Fibroblast of lung (primary cell): ENCODE measurements at regions not wholly inside any gene's neighbourhood (a gene's known extent, or its start where the extent isn't known, plus 50 kb on each side); places are given as distances from the start of the nearest gene placed in this dataset.

Experiments used
- EZH2 ChIP-seq: IDR thresholded peaks from 2 replicates; pipeline ENCODE4 v1.5.1; 2012; ENCODE audit warnings: low read length, control low read depth, mild to moderate bottlenecking; ENCODE audit errors: missing control alignments
- TF ChIP-seq, protein P1 (sequence below), 2 donors: IDR thresholded peaks in 1 of 2; conservative IDR thresholded peaks in 1 of 2; 1 replicate in 1 of 2; 2 replicates in 1 of 2; pipeline ENCODE4 v1.5.1; 2011 to 2012; ENCODE audit warnings: low read length in 2 of 2, control low read depth in 1 of 2, inconsistent platforms in 1 of 2, low read depth in 1 of 2, mild to moderate bottlenecking in 1 of 2

DNA sequence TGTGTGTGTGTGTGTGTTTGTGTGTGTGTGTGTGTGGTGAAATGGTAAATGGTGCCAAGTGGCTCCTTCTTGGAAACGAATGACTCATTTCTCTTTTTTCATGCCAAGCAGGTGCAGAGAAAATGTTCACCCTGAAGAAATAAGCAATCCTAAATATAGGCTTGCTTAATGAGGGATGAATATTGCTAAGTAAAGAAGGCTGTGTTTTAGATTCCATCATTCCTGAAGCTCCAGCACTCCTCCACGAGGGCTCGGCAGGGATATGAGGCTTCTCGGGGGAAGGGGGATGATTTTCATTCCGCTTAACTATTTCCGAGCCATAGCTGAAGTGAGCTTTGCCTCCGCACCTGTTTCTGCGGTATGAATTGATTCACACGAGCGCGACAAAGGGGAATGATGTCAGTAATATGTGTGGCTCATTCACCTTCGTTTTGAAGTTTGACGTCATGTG, 72.9 kb downstream of the TSN start:
- TF ChIP-seq, protein P1, sequence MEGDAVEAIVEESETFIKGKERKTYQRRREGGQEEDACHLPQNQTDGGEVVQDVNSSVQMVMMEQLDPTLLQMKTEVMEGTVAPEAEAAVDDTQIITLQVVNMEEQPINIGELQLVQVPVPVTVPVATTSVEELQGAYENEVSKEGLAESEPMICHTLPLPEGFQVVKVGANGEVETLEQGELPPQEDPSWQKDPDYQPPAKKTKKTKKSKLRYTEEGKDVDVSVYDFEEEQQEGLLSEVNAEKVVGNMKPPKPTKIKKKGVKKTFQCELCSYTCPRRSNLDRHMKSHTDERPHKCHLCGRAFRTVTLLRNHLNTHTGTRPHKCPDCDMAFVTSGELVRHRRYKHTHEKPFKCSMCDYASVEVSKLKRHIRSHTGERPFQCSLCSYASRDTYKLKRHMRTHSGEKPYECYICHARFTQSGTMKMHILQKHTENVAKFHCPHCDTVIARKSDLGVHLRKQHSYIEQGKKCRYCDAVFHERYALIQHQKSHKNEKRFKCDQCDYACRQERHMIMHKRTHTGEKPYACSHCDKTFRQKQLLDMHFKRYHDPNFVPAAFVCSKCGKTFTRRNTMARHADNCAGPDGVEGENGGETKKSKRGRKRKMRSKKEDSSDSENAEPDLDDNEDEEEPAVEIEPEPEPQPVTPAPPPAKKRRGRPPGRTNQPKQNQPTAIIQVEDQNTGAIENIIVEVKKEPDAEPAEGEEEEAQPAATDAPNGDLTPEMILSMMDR (conservative IDR thresholded peaks at IDR 0.05 in 1 of 2, IDR thresholded peaks at IDR 0.05 in 1 of 2; ENCODE audit: low read depth in 1 of 2, low read length in 2 of 2) = no peak
- TF ChIP-seq EZH2 = no peak
